ENCODE measurements at regions not wholly inside any gene's neighbourhood (a gene's known extent, or its start where the extent isn't known, plus 50 kb on each side); places are given as distances from the start of the nearest gene placed in this dataset.

GRCh38 chr13:40231311-40231710 is 435.1 kb downstream of the FOXO1 start:
- no peak overlapping the region for H3K9ac ChIP-seq (ENCODE audit: insufficient read depth, low read length)
- H2AFZ ChIP-seq (ENCODE audit: low read length): no peak overlapping the region
- no peak overlapping the region for H3K4me2 ChIP-seq (ENCODE audit: extremely low read depth, insufficient read depth, low read length)
- no peaks in the 10 kb centered on the region for H3K79me2 ChIP-seq (ENCODE audit: control insufficient read depth, insufficient read depth, low read length)
- H3K4me1 ChIP-seq (ENCODE audit: control insufficient read depth, extremely low read depth, insufficient read depth, low read length): peaks cover 7% of the 10 kb centered on the region
- no peaks in the 10 kb centered on the region for H4K20me1 ChIP-seq (ENCODE audit: control insufficient read depth, extremely low read depth, insufficient read depth, low read length)
- H3K9me3 ChIP-seq (ENCODE audit: control insufficient read depth, insufficient read depth, low read depth, low read length): no peaks in the 10 kb centered on the region
- TF ChIP-seq EZH2 (IDR thresholded peaks at IDR 0.05; ENCODE audit: low read length, missing control alignments): no peak
- TF ChIP-seq CTCF (conservative IDR thresholded peaks at IDR 0.05 in 1 of 2, IDR thresholded peaks at IDR 0.05 in 1 of 2; ENCODE audit: low read depth in 1 of 2, low read length in 2 of 2): no peak
- H3K4me3 ChIP-seq (replicated peaks in 1 of 4; ENCODE audit: control extremely low read depth in 1 of 4, insufficient read depth in 1 of 4, low read depth in 3 of 4, low read length in 4 of 4): no peak overlapping the region
- DNase-seq (ENCODE audit: low read depth in 2 of 2): peak in 1 of 2 donors; percentile 35
- H3K27me3 ChIP-seq (ENCODE audit: control insufficient read depth, insufficient read depth, low read length): no peaks in the 10 kb centered on the region
- no peaks in the 10 kb centered on the region for H3K36me3 ChIP-seq (ENCODE audit: control insufficient read depth, insufficient read depth, low read length)
- no peak overlapping the region for H3K27ac ChIP-seq (ENCODE audit: insufficient read depth, low read length)

- Histone ChIP-seq H2AFZ (ENCODE audit: low read length) (no peak overlapping the region), H4K20me1 (ENCODE audit: control insufficient read depth, extremely low read depth, insufficient read depth, low read length) (no peaks in the 10 kb centered on the region), H3K4me1 (ENCODE audit: control insufficient read depth, extremely low read depth, insufficient read depth, low read length) (peaks cover 7% of the 10 kb centered on the region), H3K4me3 (replicated peaks in 1 of 4; ENCODE audit: control extremely low read depth in 1 of 4, insufficient read depth in 1 of 4, low read depth in 3 of 4, low read length in 4 of 4) (no peak overlapping the region), H3K9ac (ENCODE audit: insufficient read depth, low read length) (no peak overlapping the region), H3K9me3 (ENCODE audit: control insufficient read depth, insufficient read depth, low read depth, low read length) (no peaks in the 10 kb centered on the region), H3K4me2 (ENCODE audit: extremely low read depth, insufficient read depth, low read length) (no peak overlapping the region), H3K79me2 (ENCODE audit: control insufficient read depth, insufficient read depth, low read length) (no peaks in the 10 kb centered on the region), H3K27me3 (ENCODE audit: control insufficient read depth, insufficient read depth, low read length) (no peaks in the 10 kb centered on the region), H3K36me3 (ENCODE audit: control insufficient read depth, insufficient read depth, low read length) (no peaks in the 10 kb centered on the region), H3K27ac (ENCODE audit: insufficient read depth, low read length) (no peak overlapping the region)
- TF ChIP-seq CTCF (conservative IDR thresholded peaks at IDR 0.05 in 1 of 2, IDR thresholded peaks at IDR 0.05 in 1 of 2; ENCODE audit: low read depth in 1 of 2, low read length in 2 of 2) (no peak), EZH2 (IDR thresholded peaks at IDR 0.05; ENCODE audit: low read length, missing control alignments) (no peak)
- DNase-seq (ENCODE audit: low read depth in 2 of 2): no peak
Observed at GRCh38 chr13:40231751-40232150, 434.7 kb downstream of the FOXO1 start.

GRCh38 chr13:40232311-40233040 is 434.0 kb downstream of the FOXO1 start:
- Histone ChIP-seq H3K4me3 (replicated peaks in 1 of 4; ENCODE audit: control extremely low read depth in 1 of 4, insufficient read depth in 1 of 4, low read depth in 3 of 4, low read length in 4 of 4) (no peak overlapping the region), H3K9me3 (ENCODE audit: control insufficient read depth, insufficient read depth, low read depth, low read length) (no peaks in the 10 kb centered on the region), H2AFZ (ENCODE audit: low read length) (no peak overlapping the region), H3K4me2 (ENCODE audit: extremely low read depth, insufficient read depth, low read length) (no peak overlapping the region), H3K36me3 (ENCODE audit: control insufficient read depth, insufficient read depth, low read length) (no peaks in the 10 kb centered on the region), H4K20me1 (ENCODE audit: control insufficient read depth, extremely low read depth, insufficient read depth, low read length) (no peaks in the 10 kb centered on the region), H3K9ac (ENCODE audit: insufficient read depth, low read length) (no peak overlapping the region), H3K27me3 (ENCODE audit: control insufficient read depth, insufficient read depth, low read length) (no peaks in the 10 kb centered on the region), H3K4me1 (ENCODE audit: control insufficient read depth, extremely low read depth, insufficient read depth, low read length) (peaks cover 7% of the 10 kb centered on the region), H3K79me2 (ENCODE audit: control insufficient read depth, insufficient read depth, low read length) (no peaks in the 10 kb centered on the region), H3K27ac (ENCODE audit: insufficient read depth, low read length) (no peak overlapping the region)
- DNase-seq (ENCODE audit: low read depth in 2 of 2): no peak
- TF ChIP-seq CTCF (conservative IDR thresholded peaks at IDR 0.05 in 1 of 2, IDR thresholded peaks at IDR 0.05 in 1 of 2; ENCODE audit: low read depth in 1 of 2, low read length in 2 of 2) (no peak), EZH2 (IDR thresholded peaks at IDR 0.05; ENCODE audit: low read length, missing control alignments) (no peak)

Data from fibroblast of lung (primary cell).